ENCODE measurements at regions not wholly inside any gene's neighbourhood (a gene's known extent, or its start where the extent isn't known, plus 50 kb on each side); places are given as distances from the start of the nearest gene placed in this dataset.
A peak's percentile ranks its signal among the peaks of the same experiment; 100 is the strongest.

DNA sequence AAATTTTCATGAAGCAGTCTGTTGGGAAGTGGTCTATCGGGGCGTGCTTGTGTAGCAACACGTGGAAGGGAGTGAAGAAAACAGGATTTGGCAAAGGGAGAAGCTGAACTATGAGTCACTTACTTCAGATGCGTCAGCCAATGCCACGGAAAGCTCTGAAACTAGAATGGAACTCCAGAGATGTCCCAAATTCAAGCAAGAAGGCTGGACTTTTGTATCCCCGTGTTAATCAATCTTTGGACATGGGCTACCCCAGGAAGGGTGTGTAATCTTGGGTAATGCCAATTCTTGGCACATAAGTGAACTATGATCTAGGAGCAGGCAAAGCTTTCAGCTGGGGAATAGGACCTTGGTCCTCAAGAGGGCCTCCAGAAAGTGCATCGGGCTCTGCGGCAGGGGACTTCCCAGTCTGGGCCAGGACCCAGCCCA is 102.6 kb downstream of the ADSS2 start:
- DNase-seq = peak; percentile 20 to 70 (median 58)
- Histone ChIP-seq H3K9me3 (replicated peaks in 1 of 3) (no peaks in the 10 kb centered on the region), H3K36me3 (replicated peaks in 1 of 2) (no peaks in the 10 kb centered on the region), H3K4me3 (no peak overlapping the region), H3K27me3 (no peaks in the 10 kb centered on the region), H3K27ac (peak overlapping the region in 2 of 5 donors; percentile 50 to 68), H3K4me1 (replicated peaks in 1 of 2) (peaks cover 0 to 13% of the 10 kb centered on the region in 2 donors)
- no peak for TF ChIP-seq POLR2A (IDR thresholded peaks at IDR 0.05)
- TF ChIP-seq, protein P1, sequence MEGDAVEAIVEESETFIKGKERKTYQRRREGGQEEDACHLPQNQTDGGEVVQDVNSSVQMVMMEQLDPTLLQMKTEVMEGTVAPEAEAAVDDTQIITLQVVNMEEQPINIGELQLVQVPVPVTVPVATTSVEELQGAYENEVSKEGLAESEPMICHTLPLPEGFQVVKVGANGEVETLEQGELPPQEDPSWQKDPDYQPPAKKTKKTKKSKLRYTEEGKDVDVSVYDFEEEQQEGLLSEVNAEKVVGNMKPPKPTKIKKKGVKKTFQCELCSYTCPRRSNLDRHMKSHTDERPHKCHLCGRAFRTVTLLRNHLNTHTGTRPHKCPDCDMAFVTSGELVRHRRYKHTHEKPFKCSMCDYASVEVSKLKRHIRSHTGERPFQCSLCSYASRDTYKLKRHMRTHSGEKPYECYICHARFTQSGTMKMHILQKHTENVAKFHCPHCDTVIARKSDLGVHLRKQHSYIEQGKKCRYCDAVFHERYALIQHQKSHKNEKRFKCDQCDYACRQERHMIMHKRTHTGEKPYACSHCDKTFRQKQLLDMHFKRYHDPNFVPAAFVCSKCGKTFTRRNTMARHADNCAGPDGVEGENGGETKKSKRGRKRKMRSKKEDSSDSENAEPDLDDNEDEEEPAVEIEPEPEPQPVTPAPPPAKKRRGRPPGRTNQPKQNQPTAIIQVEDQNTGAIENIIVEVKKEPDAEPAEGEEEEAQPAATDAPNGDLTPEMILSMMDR (IDR thresholded peaks at IDR 0.05) = no peak
- WGBS, 4 donors = 30 to 40% (median 36%) methylated on average over 8 of the region's 8 CpGs
- intact Hi-C loops (cut with DNase I) = no loop called here

DNA sequence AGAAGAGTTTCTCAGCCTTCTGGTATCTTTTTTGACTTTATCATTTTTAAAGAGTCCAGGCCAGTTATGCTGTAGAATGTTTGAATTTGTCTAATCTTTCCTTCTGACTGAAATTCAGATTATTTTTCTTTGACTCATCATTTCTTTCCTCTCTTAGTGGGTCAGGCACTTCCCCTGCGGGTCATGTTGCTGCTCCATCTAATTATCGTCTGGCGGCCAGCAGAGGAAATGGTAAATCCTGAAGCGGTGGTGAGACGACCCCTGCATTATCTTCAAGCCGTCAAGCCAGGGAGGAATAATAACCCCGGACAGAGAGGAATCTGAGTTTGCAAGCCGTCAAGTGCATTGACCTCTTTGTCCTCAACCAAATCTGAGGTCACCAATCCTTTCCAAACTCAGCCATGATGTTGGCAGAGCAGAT is 102.1 kb downstream of the ADSS2 start:
- Histone ChIP-seq H3K36me3 (replicated peaks in 1 of 2) (no peaks in the 10 kb centered on the region), H3K27ac (peak overlapping the region in 1 of 5 donors; percentile 50), H3K9me3 (replicated peaks in 1 of 3) (no peaks in the 10 kb centered on the region), H3K27me3 (no peaks in the 10 kb centered on the region), H3K4me1 (replicated peaks in 1 of 2) (peaks cover 0 to 13% of the 10 kb centered on the region in 2 donors), H3K4me3 (no peak overlapping the region)
- peak in 1 of 7 donors; percentile 54 for DNase-seq
- no peak for TF ChIP-seq POLR2A (IDR thresholded peaks at IDR 0.05)
- TF ChIP-seq, protein P1 (IDR thresholded peaks at IDR 0.05) = no peak
- intact Hi-C loops (cut with DNase I) = no loop called here
- WGBS, 4 donors = 42 to 46% (median 43%) methylated on average over 8 of the region's 8 CpGs

DNA sequence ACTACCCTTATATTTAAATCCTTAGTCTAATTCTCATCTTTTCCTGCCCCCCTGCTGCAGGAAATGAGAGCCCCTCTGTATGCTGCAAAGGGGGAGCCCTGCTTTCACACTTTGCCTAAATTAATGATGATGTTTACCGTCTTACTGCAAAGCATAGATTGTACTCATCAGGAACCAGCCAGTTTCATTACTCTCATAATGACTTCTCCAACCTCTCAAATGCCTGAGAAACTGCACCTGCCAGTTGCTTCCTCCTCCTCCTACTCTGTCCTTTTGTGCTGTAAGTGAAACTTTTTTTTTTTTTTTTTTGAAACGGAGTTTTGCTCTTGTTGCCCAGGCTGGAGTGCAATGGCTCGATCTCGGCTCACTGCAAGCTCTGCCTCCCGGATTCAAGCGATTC is 101.7 kb downstream of the ADSS2 start:
- no peaks in the 10 kb centered on the region for H3K36me3 ChIP-seq (replicated peaks in 1 of 2)
- no peaks in the 10 kb centered on the region for H3K27me3 ChIP-seq
- peaks cover 0 to 13% of the 10 kb centered on the region in 2 donors for H3K4me1 ChIP-seq (replicated peaks in 1 of 2)
- TF ChIP-seq, protein P1 (IDR thresholded peaks at IDR 0.05) = no peak
- TF ChIP-seq POLR2A (IDR thresholded peaks at IDR 0.05) = no peak
- H3K4me3 ChIP-seq = no peak overlapping the region
- DNase-seq = no peak
- no peak overlapping the region for H3K27ac ChIP-seq
- intact Hi-C loops (cut with DNase I) = no loop called here
- H3K9me3 ChIP-seq (replicated peaks in 1 of 3) = no peaks in the 10 kb centered on the region
- 67 to 74% (median 70%) methylated on average over 6 of the region's 6 CpGs for WGBS, 4 donors

DNA sequence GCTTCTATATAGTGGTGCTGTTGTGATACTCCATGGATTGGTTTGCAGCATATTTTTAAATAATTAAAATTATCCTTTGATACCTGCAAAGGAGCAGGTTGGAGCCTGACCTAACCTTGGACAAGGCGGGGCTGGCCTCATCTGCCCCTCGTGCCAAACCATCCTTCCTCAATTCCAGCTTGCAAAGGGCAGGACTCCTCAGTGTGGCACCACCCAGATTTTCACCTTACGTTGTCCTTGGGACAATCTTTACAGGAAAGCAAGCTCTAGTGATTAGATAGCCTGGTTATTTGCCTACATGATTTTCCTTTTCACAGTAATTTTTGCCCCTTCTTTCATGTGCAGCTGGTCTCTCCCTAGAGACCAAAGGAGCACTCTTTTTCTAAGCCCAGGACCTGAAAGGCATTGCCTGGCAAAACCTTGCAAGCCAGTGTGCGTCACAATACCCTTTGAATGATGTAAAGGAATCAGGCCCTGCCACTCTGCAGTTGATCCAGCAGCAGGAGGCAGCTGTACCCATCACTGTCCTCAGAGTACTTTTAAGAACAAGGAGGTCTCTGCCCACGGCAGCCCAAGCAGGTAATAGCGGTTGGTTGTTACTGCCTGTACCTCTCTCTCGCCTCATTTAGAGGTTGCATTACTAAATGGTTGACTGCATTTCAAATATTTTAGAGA is 99.4 kb downstream of the ADSS2 start:
- no peak for DNase-seq
- Histone ChIP-seq H3K4me1 (replicated peaks in 1 of 2) (peaks cover 0 to 13% of the 10 kb centered on the region in 2 donors), H3K36me3 (replicated peaks in 1 of 2) (no peaks in the 10 kb centered on the region), H3K4me3 (no peak overlapping the region), H3K27me3 (no peaks in the 10 kb centered on the region), H3K27ac (no peak overlapping the region), H3K9me3 (replicated peaks in 1 of 3) (no peaks in the 10 kb centered on the region)
- WGBS, 4 donors = 84 to 94% (median 91%) methylated on average over 7 of the region's 7 CpGs
- intact Hi-C loops (cut with DNase I) = no loop called here
- TF ChIP-seq, protein P1 (IDR thresholded peaks at IDR 0.05) = no peak
- no peak for TF ChIP-seq POLR2A (IDR thresholded peaks at IDR 0.05)
